ENCODE measurements at regions not wholly inside any gene's neighbourhood (a gene's known extent, or its start where the extent isn't known, plus 50 kb on each side); places are given as distances from the start of the nearest gene placed in this dataset.

DNA sequence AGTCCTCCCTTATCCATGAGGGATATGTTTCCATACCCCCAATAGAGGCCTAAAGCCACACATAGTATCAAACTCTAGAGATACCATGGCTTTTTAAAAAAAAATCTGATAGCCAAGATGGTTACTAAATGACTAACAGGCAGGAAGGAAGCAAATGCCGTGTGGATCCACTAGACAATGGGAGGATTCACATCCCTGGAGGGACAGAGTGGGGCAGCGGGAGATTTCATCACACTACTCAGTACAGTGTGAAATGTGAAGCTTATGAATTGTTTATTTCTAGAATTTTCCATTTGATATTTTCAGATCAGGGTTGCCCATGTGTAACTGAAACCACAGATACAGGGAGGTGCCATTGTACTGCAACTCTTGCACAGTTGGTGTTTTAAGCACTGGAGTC is 826.6 kb downstream of the SQOR start:
- 33% methylated on average over 1 of the region's 2 CpGs for WGBS (ENCODE audit: insufficient coverage)
- Histone ChIP-seq H3K9ac (ENCODE audit: low read length) (no peak overlapping the region), H3K4me3 (ENCODE audit: control extremely low read depth in 1 of 5, extremely low read depth in 1 of 5, insufficient read depth in 1 of 5, low read depth in 2 of 5, low read length in 4 of 5) (no peak overlapping the region), H3K27ac (ENCODE audit: low read length in 2 of 2) (no peak overlapping the region), H3K4me2 (replicated peaks; ENCODE audit: low read depth, low read length, poor library complexity, severe bottlenecking) (no peak overlapping the region), H3K4me1 (ENCODE audit: control insufficient read depth in 2 of 2, insufficient read depth in 2 of 2, low read length in 2 of 2) (no peaks in the 10 kb centered on the region), H3K36me3 (replicated peaks in 1 of 2; ENCODE audit: control extremely low read depth in 1 of 2, control insufficient read depth in 1 of 2, extremely low read depth in 1 of 2, insufficient read depth in 2 of 2, low read length in 1 of 2) (no peaks in the 10 kb centered on the region), H3K9me3 (ENCODE audit: control extremely low read depth in 1 of 3, control insufficient read depth in 2 of 3, insufficient read depth in 1 of 3, low read length in 2 of 3) (no peaks in the 10 kb centered on the region), H3K79me2 (ENCODE audit: control insufficient read depth, insufficient read depth, low read length) (no peaks in the 10 kb centered on the region), H2AFZ (ENCODE audit: insufficient read depth, low read depth, low read length, poor library complexity, severe bottlenecking) (no peak overlapping the region), H3K27me3 (replicated peaks in 1 of 4; ENCODE audit: control extremely low read depth in 1 of 4, control insufficient read depth in 3 of 4, insufficient read depth in 4 of 4, low read length in 3 of 4) (no peaks in the 10 kb centered on the region), H4K20me1 (ENCODE audit: control insufficient read depth, insufficient read depth, low read length, poor library complexity, severe bottlenecking) (no peaks in the 10 kb centered on the region)
- Mint-ChIP-seq H3K27me3 (no peaks in the 10 kb centered on the region), H3K4me3 (no peak overlapping the region), H3K4me1 (no peaks in the 10 kb centered on the region), H3K27ac (no peak overlapping the region), H3K9me3 (ENCODE audit: insufficient read depth) (peaks cover 3% of the 10 kb centered on the region)
- ChIA-PET POLR2A (no interaction called here), CTCF (no interaction called here)
- TF ChIP-seq EZH2 (IDR thresholded peaks at IDR 0.05; ENCODE audit: borderline replicate concordance, insufficient read depth, low read depth, low read length, poor library complexity, severe bottlenecking): no peak
- TF ChIP-seq, protein P1, sequence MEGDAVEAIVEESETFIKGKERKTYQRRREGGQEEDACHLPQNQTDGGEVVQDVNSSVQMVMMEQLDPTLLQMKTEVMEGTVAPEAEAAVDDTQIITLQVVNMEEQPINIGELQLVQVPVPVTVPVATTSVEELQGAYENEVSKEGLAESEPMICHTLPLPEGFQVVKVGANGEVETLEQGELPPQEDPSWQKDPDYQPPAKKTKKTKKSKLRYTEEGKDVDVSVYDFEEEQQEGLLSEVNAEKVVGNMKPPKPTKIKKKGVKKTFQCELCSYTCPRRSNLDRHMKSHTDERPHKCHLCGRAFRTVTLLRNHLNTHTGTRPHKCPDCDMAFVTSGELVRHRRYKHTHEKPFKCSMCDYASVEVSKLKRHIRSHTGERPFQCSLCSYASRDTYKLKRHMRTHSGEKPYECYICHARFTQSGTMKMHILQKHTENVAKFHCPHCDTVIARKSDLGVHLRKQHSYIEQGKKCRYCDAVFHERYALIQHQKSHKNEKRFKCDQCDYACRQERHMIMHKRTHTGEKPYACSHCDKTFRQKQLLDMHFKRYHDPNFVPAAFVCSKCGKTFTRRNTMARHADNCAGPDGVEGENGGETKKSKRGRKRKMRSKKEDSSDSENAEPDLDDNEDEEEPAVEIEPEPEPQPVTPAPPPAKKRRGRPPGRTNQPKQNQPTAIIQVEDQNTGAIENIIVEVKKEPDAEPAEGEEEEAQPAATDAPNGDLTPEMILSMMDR (IDR thresholded peaks at IDR 0.05): no peak
- intact Hi-C loops (cut with micrococcal nuclease): no loop called here
- ATAC-seq (ENCODE audit: low read depth) (no peak), DNase-seq (no peak)

DNA sequence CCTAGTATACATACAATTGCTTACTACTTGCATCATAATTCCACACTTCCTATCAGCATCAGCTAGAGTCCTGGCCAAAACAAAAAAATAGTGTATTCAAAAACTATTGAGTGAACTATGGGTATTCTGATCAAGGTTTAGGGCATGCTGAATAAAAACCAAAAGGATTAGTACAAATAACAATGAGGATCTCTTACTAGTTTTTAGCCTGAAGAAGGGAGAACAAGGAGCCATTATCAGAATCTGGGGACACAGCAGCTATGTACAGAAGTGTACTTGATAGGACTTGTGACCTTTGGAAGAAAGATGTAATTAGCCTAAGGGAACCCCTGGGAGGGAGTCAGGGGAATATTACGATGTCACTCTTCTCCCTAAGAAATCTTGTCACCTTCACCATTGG is 832.2 kb downstream of the SQOR start:
- no peak for DNase-seq
- Histone ChIP-seq H3K36me3 (replicated peaks in 1 of 2; ENCODE audit: control extremely low read depth in 1 of 2, control insufficient read depth in 1 of 2, extremely low read depth in 1 of 2, insufficient read depth in 2 of 2, low read length in 1 of 2) (no peaks in the 10 kb centered on the region), H3K79me2 (ENCODE audit: control insufficient read depth, insufficient read depth, low read length) (no peaks in the 10 kb centered on the region), H3K27ac (ENCODE audit: low read length in 2 of 2) (no peak overlapping the region), H2AFZ (ENCODE audit: insufficient read depth, low read depth, low read length, poor library complexity, severe bottlenecking) (no peak overlapping the region), H3K4me2 (replicated peaks; ENCODE audit: low read depth, low read length, poor library complexity, severe bottlenecking) (no peak overlapping the region), H3K27me3 (replicated peaks in 1 of 4; ENCODE audit: control extremely low read depth in 1 of 4, control insufficient read depth in 3 of 4, insufficient read depth in 4 of 4, low read length in 3 of 4) (no peaks in the 10 kb centered on the region), H3K4me3 (ENCODE audit: control extremely low read depth in 1 of 5, extremely low read depth in 1 of 5, insufficient read depth in 1 of 5, low read depth in 2 of 5, low read length in 4 of 5) (no peak overlapping the region), H4K20me1 (ENCODE audit: control insufficient read depth, insufficient read depth, low read length, poor library complexity, severe bottlenecking) (no peaks in the 10 kb centered on the region), H3K9me3 (ENCODE audit: control extremely low read depth in 1 of 3, control insufficient read depth in 2 of 3, insufficient read depth in 1 of 3, low read length in 2 of 3) (no peaks in the 10 kb centered on the region), H3K4me1 (ENCODE audit: control insufficient read depth in 2 of 2, insufficient read depth in 2 of 2, low read length in 2 of 2) (no peaks in the 10 kb centered on the region), H3K9ac (ENCODE audit: low read length) (no peak overlapping the region)
- POLR2A ChIA-PET: no interaction called here
- intact Hi-C loops (cut with micrococcal nuclease): no loop called here
- CTCF ChIA-PET: no interaction called here
- Mint-ChIP-seq H3K27ac (no peak overlapping the region), H3K27me3 (no peaks in the 10 kb centered on the region), H3K4me1 (no peaks in the 10 kb centered on the region), H3K9me3 (ENCODE audit: insufficient read depth) (peaks cover 3% of the 10 kb centered on the region), H3K4me3 (no peak overlapping the region)
- no peak for ATAC-seq (ENCODE audit: low read depth)
- TF ChIP-seq EZH2 (IDR thresholded peaks at IDR 0.05; ENCODE audit: borderline replicate concordance, insufficient read depth, low read depth, low read length, poor library complexity, severe bottlenecking): no peak
- TF ChIP-seq, protein P1 (IDR thresholded peaks at IDR 0.05): no peak
- no CpG with 5 or more reads among the region's 1 CpG for WGBS (ENCODE audit: insufficient coverage)

Measured in B cell (primary cell).